Mucosa of descending colon (tissue), 3 donors: ENCODE measurements at regions not wholly inside any gene's neighbourhood (a gene's known extent, or its start where the extent isn't known, plus 50 kb on each side); places are given as distances from the start of the nearest gene placed in this dataset.

Source experiments
- ATAC-seq: fragments of 200-7000 bp; cut with Tn5 transposase; one replicate; pipeline ENCODE4 v1.9.1; 2020; ENCODE audit warnings: mild to moderate bottlenecking, moderate library complexity
- DNase-seq, 3 donors: peaks; one replicate each; pipeline ENCODE4 v3.0.0-alpha.2; 2020
- H3K36me3 ChIP-seq: fragments of 200-600 bp; one replicate; pipeline ENCODE4 v1.8.0; 2021; ENCODE audit warnings: low read depth, mild to moderate bottlenecking
- H3K4me1 ChIP-seq: fragments of 200-600 bp; one replicate; pipeline ENCODE4 v1.8.0; 2021; ENCODE audit warnings: low read depth, mild to moderate bottlenecking
- H3K4me3 ChIP-seq: fragments of 200-600 bp; one replicate; pipeline ENCODE4 v1.8.0; 2021; ENCODE audit warnings: mild to moderate bottlenecking
- H3K9me3 ChIP-seq: fragments of 200-600 bp; one replicate; pipeline ENCODE4 v1.8.0; 2021; ENCODE audit warnings: mild to moderate bottlenecking
- intact Hi-C, 2 donors: fragments of 100-400 bp; cut with DNase I in 1 of 2; cut with micrococcal nuclease in 1 of 2; formaldehyde crosslinking; loops; one replicate each; pipeline versions ENCODE4 v1.11.0 to v1.11.1; 2022; cut with DNase I, micrococcal nuclease
- TF ChIP-seq, protein P1 (sequence below): fragments of 200-600 bp; IDR thresholded peaks from one replicate; pipeline ENCODE4 v1.8.0; 2022; ENCODE audit warnings: antibody characterized with exemption, mild to moderate bottlenecking
- donor health status: DM: no; HTN: no; CAD: no; lungs with moderate emphysema.
- donor health status: DM: no; HTN: no; CAD: no.
- donor health status: DM: no; HTN: yes; CAD: no.

- intact Hi-C loops = no loop called here
- TF ChIP-seq, protein P1, sequence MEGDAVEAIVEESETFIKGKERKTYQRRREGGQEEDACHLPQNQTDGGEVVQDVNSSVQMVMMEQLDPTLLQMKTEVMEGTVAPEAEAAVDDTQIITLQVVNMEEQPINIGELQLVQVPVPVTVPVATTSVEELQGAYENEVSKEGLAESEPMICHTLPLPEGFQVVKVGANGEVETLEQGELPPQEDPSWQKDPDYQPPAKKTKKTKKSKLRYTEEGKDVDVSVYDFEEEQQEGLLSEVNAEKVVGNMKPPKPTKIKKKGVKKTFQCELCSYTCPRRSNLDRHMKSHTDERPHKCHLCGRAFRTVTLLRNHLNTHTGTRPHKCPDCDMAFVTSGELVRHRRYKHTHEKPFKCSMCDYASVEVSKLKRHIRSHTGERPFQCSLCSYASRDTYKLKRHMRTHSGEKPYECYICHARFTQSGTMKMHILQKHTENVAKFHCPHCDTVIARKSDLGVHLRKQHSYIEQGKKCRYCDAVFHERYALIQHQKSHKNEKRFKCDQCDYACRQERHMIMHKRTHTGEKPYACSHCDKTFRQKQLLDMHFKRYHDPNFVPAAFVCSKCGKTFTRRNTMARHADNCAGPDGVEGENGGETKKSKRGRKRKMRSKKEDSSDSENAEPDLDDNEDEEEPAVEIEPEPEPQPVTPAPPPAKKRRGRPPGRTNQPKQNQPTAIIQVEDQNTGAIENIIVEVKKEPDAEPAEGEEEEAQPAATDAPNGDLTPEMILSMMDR = no peak
- DNase-seq = no peak
- no peak for ATAC-seq
- H3K4me1 ChIP-seq = no peaks in the 10 kb centered on the region
- no peaks in the 10 kb centered on the region for H3K36me3 ChIP-seq
- H3K9me3 ChIP-seq = peaks cover 46% of the 10 kb centered on the region
- no peak overlapping the region for H3K4me3 ChIP-seq
Observed at GRCh38 chr9:11632691-11633090, 1019.9 kb upstream of the PTPRD start.

GRCh38 chr9:11646831-11647230, 1034.0 kb upstream of the PTPRD start:
- Histone ChIP-seq H3K4me1 (no peaks in the 10 kb centered on the region), H3K36me3 (no peaks in the 10 kb centered on the region), H3K9me3 (peaks cover 37% of the 10 kb centered on the region), H3K4me3 (no peak overlapping the region)
- intact Hi-C loops = no loop called here
- DNase-seq (no peak), ATAC-seq (no peak)
- TF ChIP-seq, protein P1 = no peak

GRCh38 chr9:11653867-11654266, 1039.3 kb upstream of the TYRP1 start:
- intact Hi-C loops = no loop called here
- no peak for DNase-seq
- no peak overlapping the region for H3K4me3 ChIP-seq
- ATAC-seq = no peak
- H3K36me3 ChIP-seq = no peaks in the 10 kb centered on the region
- peaks cover 37% of the 10 kb centered on the region for H3K9me3 ChIP-seq
- H3K4me1 ChIP-seq = no peaks in the 10 kb centered on the region
- TF ChIP-seq, protein P1 = no peak

- TF ChIP-seq, protein P1 = no peak
- intact Hi-C loops = no loop called here
- H3K36me3 ChIP-seq = no peaks in the 10 kb centered on the region
- ATAC-seq (no peak), DNase-seq (no peak)
- peaks cover 44% of the 10 kb centered on the region for H3K9me3 ChIP-seq
- no peak overlapping the region for H3K4me3 ChIP-seq
- no peaks in the 10 kb centered on the region for H3K4me1 ChIP-seq
Observed at GRCh38 chr9:11663913-11664312, 1029.3 kb upstream of the TYRP1 start.

DNA sequence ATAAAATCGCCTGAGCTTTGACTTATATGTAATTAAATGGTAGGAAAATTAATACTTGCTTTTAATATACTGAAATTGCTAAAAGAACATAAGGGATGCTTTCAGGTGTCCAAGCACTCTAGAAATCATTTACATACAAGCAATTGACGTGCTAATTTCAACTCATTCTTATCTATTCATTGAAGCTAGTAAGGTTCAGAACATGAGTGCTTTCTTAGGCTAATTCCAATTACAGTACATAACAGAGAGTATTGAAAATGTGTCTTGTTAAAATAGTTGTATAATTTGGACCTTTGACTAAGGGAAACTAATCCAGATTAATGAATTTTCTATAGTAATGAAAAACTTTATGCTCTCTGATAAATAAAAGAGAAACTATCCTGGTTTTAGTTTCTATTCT, 1016.4 kb upstream of the TYRP1 start:
- ATAC-seq = no peak
- no peak for DNase-seq
- intact Hi-C loops = no loop called here
- no peak overlapping the region for H3K4me3 ChIP-seq
- TF ChIP-seq, protein P1 = no peak
- peaks cover 49% of the 10 kb centered on the region for H3K9me3 ChIP-seq
- H3K36me3 ChIP-seq = no peaks in the 10 kb centered on the region
- H3K4me1 ChIP-seq = no peaks in the 10 kb centered on the region

DNA sequence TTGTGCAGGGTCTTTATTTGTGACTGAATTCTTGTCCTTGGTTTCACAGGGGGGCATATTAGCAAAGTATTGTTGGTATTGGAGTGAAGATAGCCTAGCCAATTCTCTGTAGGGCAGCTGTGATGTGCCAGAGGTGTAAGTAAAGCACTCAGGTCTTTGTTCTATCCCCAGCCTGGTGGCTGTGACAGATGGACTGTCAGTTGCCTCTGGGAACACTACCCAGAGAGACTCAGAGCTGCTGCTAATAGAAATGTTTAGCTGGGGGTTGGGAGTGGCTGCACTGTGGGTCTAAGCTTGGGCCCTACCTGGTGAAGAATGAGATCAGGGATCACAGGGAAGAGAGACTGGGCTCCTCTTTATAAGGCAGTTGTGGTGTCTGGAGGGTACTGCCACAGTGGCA, 1006.5 kb upstream of the TYRP1 start:
- TF ChIP-seq, protein P1 = no peak
- no peak overlapping the region for H3K4me3 ChIP-seq
- intact Hi-C loops = no loop called here
- H3K36me3 ChIP-seq = no peaks in the 10 kb centered on the region
- H3K9me3 ChIP-seq = peaks cover 34% of the 10 kb centered on the region
- no peak for ATAC-seq
- DNase-seq = no peak
- H3K4me1 ChIP-seq = no peaks in the 10 kb centered on the region
